ENCODE measurements at regions not wholly inside any gene's neighbourhood (a gene's known extent, or its start where the extent isn't known, plus 50 kb on each side); places are given as distances from the start of the nearest gene placed in this dataset.

GRCh38 chr9:89911721-89912604 lies 307.2 kb downstream of the GADD45G start:
- no CpG with 5 or more reads among the region's 9 CpGs for WGBS, 2 donors (ENCODE audit: extremely low coverage in 2 of 2, insufficient read length in 2 of 2, insufficient replicate concordance in 1 of 2)
- Histone ChIP-seq H3K18ac (ENCODE audit: low read length) (no peak overlapping the region), H3K9ac (ENCODE audit: low read depth, low read length, poor library complexity) (no peak overlapping the region), H3K9me3 (replicated peaks in 1 of 2; ENCODE audit: control insufficient read depth in 2 of 2, insufficient read depth in 1 of 2, low read depth in 1 of 2, low read length in 2 of 2) (no peaks in the 10 kb centered on the region), H3K4me1 (ENCODE audit: control insufficient read depth in 2 of 2, insufficient read depth in 1 of 2, low read depth in 1 of 2, low read length in 2 of 2) (peaks cover 0 to 7% of the 10 kb centered on the region in 2 donors), H2BK120ac (ENCODE audit: low read depth, low read length) (no peak overlapping the region), H3K23ac (ENCODE audit: low read depth, low read length, poor library complexity) (no peak overlapping the region), H3K14ac (ENCODE audit: low read length) (no peak overlapping the region), H4K8ac (ENCODE audit: low read depth, low read length) (no peak overlapping the region), H2AK5ac (ENCODE audit: low read depth, low read length) (no peak overlapping the region), H3K36me3 (replicated peaks in 1 of 2; ENCODE audit: control insufficient read depth in 2 of 2, insufficient read depth in 2 of 2, low read length in 2 of 2) (no peaks in the 10 kb centered on the region), H3K27ac (replicated peaks; ENCODE audit: low read length) (no peak overlapping the region), H2BK12ac (ENCODE audit: low read length) (no peak overlapping the region), H3K79me1 (ENCODE audit: low read depth, low read length) (no peaks in the 10 kb centered on the region), H3K4ac (ENCODE audit: low read length) (no peak overlapping the region), H3K27me3 (ENCODE audit: control insufficient read depth in 3 of 3, insufficient read depth in 3 of 3, low read depth in 1 of 3, low read length in 3 of 3) (no peaks in the 10 kb centered on the region), H2BK5ac (ENCODE audit: low read length) (no peak overlapping the region), H4K91ac (ENCODE audit: low read depth, low read length, poor library complexity) (no peak overlapping the region), H3K4me3 (ENCODE audit: low read length in 2 of 2) (no peak overlapping the region), H2AFZ (ENCODE audit: low read length) (no peak overlapping the region), H3K4me2 (ENCODE audit: insufficient read depth, low read length, poor library complexity, severe bottlenecking) (no peak overlapping the region), H2BK15ac (ENCODE audit: low read length) (no peak overlapping the region)
- DNase-seq (ENCODE audit: low spot score) = no peak

- Histone ChIP-seq H3K14ac (ENCODE audit: low read length) (no peak overlapping the region), H2BK15ac (ENCODE audit: low read length) (no peak overlapping the region), H4K8ac (ENCODE audit: low read depth, low read length) (no peak overlapping the region), H2BK12ac (ENCODE audit: low read length) (no peak overlapping the region), H4K91ac (ENCODE audit: low read depth, low read length, poor library complexity) (no peak overlapping the region), H3K9me3 (replicated peaks in 1 of 2; ENCODE audit: control insufficient read depth in 2 of 2, insufficient read depth in 1 of 2, low read depth in 1 of 2, low read length in 2 of 2) (no peaks in the 10 kb centered on the region), H3K23ac (ENCODE audit: low read depth, low read length, poor library complexity) (no peak overlapping the region), H3K4me3 (ENCODE audit: low read length in 2 of 2) (no peak overlapping the region), H3K18ac (ENCODE audit: low read length) (no peak overlapping the region), H3K4me1 (ENCODE audit: control insufficient read depth in 2 of 2, insufficient read depth in 1 of 2, low read depth in 1 of 2, low read length in 2 of 2) (peaks cover 0 to 7% of the 10 kb centered on the region in 2 donors), H2BK5ac (ENCODE audit: low read length) (no peak overlapping the region), H3K27ac (replicated peaks; ENCODE audit: low read length) (no peak overlapping the region), H3K4ac (ENCODE audit: low read length) (no peak overlapping the region), H2AFZ (ENCODE audit: low read length) (no peak overlapping the region), H2AK5ac (ENCODE audit: low read depth, low read length) (no peak overlapping the region), H2BK120ac (ENCODE audit: low read depth, low read length) (no peak overlapping the region), H3K36me3 (replicated peaks in 1 of 2; ENCODE audit: control insufficient read depth in 2 of 2, insufficient read depth in 2 of 2, low read length in 2 of 2) (no peaks in the 10 kb centered on the region), H3K27me3 (ENCODE audit: control insufficient read depth in 3 of 3, insufficient read depth in 3 of 3, low read depth in 1 of 3, low read length in 3 of 3) (no peaks in the 10 kb centered on the region), H3K9ac (ENCODE audit: low read depth, low read length, poor library complexity) (no peak overlapping the region), H3K4me2 (ENCODE audit: insufficient read depth, low read length, poor library complexity, severe bottlenecking) (no peak overlapping the region), H3K79me1 (ENCODE audit: low read depth, low read length) (no peaks in the 10 kb centered on the region)
- DNase-seq (ENCODE audit: low spot score) = no peak
- no CpG with 5 or more reads among the region's 5 CpGs for WGBS, 2 donors (ENCODE audit: extremely low coverage in 2 of 2, insufficient read length in 2 of 2, insufficient replicate concordance in 1 of 2)
Observed at GRCh38 chr9:89912605-89912953, 307.8 kb downstream of the GADD45G start.

- H3K9me3 ChIP-seq (replicated peaks in 1 of 2; ENCODE audit: control insufficient read depth in 2 of 2, insufficient read depth in 1 of 2, low read depth in 1 of 2, low read length in 2 of 2) = no peaks in the 10 kb centered on the region
- H3K23ac ChIP-seq (ENCODE audit: low read depth, low read length, poor library complexity) = no peak overlapping the region
- H3K27me3 ChIP-seq (ENCODE audit: control insufficient read depth in 3 of 3, insufficient read depth in 3 of 3, low read depth in 1 of 3, low read length in 3 of 3) = peaks cover 0 to 1% (median 0%) of the 10 kb centered on the region in 3 experiments
- H4K8ac ChIP-seq (ENCODE audit: low read depth, low read length) = no peak overlapping the region
- no peak overlapping the region for H3K4ac ChIP-seq (ENCODE audit: low read length)
- H3K79me1 ChIP-seq (ENCODE audit: low read depth, low read length) = no peaks in the 10 kb centered on the region
- H2BK12ac ChIP-seq (ENCODE audit: low read length) = no peak overlapping the region
- H2BK5ac ChIP-seq (ENCODE audit: low read length) = no peak overlapping the region
- no peak for DNase-seq (ENCODE audit: low spot score)
- H4K91ac ChIP-seq (ENCODE audit: low read depth, low read length, poor library complexity) = no peak overlapping the region
- no peak overlapping the region for H3K14ac ChIP-seq (ENCODE audit: low read length)
- H3K36me3 ChIP-seq (replicated peaks in 1 of 2; ENCODE audit: control insufficient read depth in 2 of 2, insufficient read depth in 2 of 2, low read length in 2 of 2) = no peaks in the 10 kb centered on the region
- H2BK15ac ChIP-seq (ENCODE audit: low read length) = no peak overlapping the region
- H3K27ac ChIP-seq (replicated peaks; ENCODE audit: low read length) = no peak overlapping the region
- H3K4me3 ChIP-seq (ENCODE audit: low read length in 2 of 2) = no peak overlapping the region
- no peak overlapping the region for H2AFZ ChIP-seq (ENCODE audit: low read length)
- no peak overlapping the region for H3K4me2 ChIP-seq (ENCODE audit: insufficient read depth, low read length, poor library complexity, severe bottlenecking)
- WGBS, 2 donors (ENCODE audit: extremely low coverage in 2 of 2, insufficient read length in 2 of 2, insufficient replicate concordance in 1 of 2) = no CpG with 5 or more reads among the region's 3 CpGs
- H2BK120ac ChIP-seq (ENCODE audit: low read depth, low read length) = no peak overlapping the region
- no peak overlapping the region for H2AK5ac ChIP-seq (ENCODE audit: low read depth, low read length)
- no peak overlapping the region for H3K18ac ChIP-seq (ENCODE audit: low read length)
- H3K9ac ChIP-seq (ENCODE audit: low read depth, low read length, poor library complexity) = no peak overlapping the region
- H3K4me1 ChIP-seq (ENCODE audit: control insufficient read depth in 2 of 2, insufficient read depth in 1 of 2, low read depth in 1 of 2, low read length in 2 of 2) = peaks cover 0 to 10% of the 10 kb centered on the region in 2 donors
Observed at GRCh38 chr9:89915187-89915586, 310.4 kb downstream of the GADD45G start.

GRCh38 chr9:89916001-89916597 lies 311.3 kb downstream of the GADD45G start:
- Histone ChIP-seq H2BK15ac (ENCODE audit: low read length) (no peak overlapping the region), H3K36me3 (replicated peaks in 1 of 2; ENCODE audit: control insufficient read depth in 2 of 2, insufficient read depth in 2 of 2, low read length in 2 of 2) (no peaks in the 10 kb centered on the region), H2AFZ (ENCODE audit: low read length) (no peak overlapping the region), H2BK12ac (ENCODE audit: low read length) (no peak overlapping the region), H3K4ac (ENCODE audit: low read length) (no peak overlapping the region), H3K4me1 (ENCODE audit: control insufficient read depth in 2 of 2, insufficient read depth in 1 of 2, low read depth in 1 of 2, low read length in 2 of 2) (peaks cover 0 to 10% of the 10 kb centered on the region in 2 donors), H3K27me3 (ENCODE audit: control insufficient read depth in 3 of 3, insufficient read depth in 3 of 3, low read depth in 1 of 3, low read length in 3 of 3) (peaks cover 0 to 1% (median 0%) of the 10 kb centered on the region in 3 experiments), H3K14ac (ENCODE audit: low read length) (no peak overlapping the region), H2AK5ac (ENCODE audit: low read depth, low read length) (no peak overlapping the region), H3K9me3 (replicated peaks in 1 of 2; ENCODE audit: control insufficient read depth in 2 of 2, insufficient read depth in 1 of 2, low read depth in 1 of 2, low read length in 2 of 2) (no peaks in the 10 kb centered on the region), H3K9ac (ENCODE audit: low read depth, low read length, poor library complexity) (no peak overlapping the region), H3K27ac (replicated peaks; ENCODE audit: low read length) (no peak overlapping the region), H3K18ac (ENCODE audit: low read length) (no peak overlapping the region), H2BK120ac (ENCODE audit: low read depth, low read length) (no peak overlapping the region), H4K91ac (ENCODE audit: low read depth, low read length, poor library complexity) (no peak overlapping the region), H3K4me3 (ENCODE audit: low read length in 2 of 2) (no peak overlapping the region), H4K8ac (ENCODE audit: low read depth, low read length) (no peak overlapping the region), H2BK5ac (ENCODE audit: low read length) (no peak overlapping the region), H3K23ac (ENCODE audit: low read depth, low read length, poor library complexity) (no peak overlapping the region), H3K4me2 (ENCODE audit: insufficient read depth, low read length, poor library complexity, severe bottlenecking) (no peak overlapping the region), H3K79me1 (ENCODE audit: low read depth, low read length) (no peaks in the 10 kb centered on the region)
- no peak for DNase-seq (ENCODE audit: low spot score)
- no CpG with 5 or more reads among the region's 6 CpGs for WGBS, 2 donors (ENCODE audit: extremely low coverage in 2 of 2, insufficient read length in 2 of 2, insufficient replicate concordance in 1 of 2)

Measured in neuronal stem cell (in vitro differentiated cells).